GM12874 (cell line): ENCODE measurements at regions not wholly inside any gene's neighbourhood (a gene's known extent, or its start where the extent isn't known, plus 50 kb on each side); places are given as distances from the start of the nearest gene placed in this dataset.

Experiments used
- TF ChIP-seq, protein P1 (sequence below): IDR thresholded peaks from 2 replicates; pipeline ENCODE4 v1.5.1; 2011; ENCODE audit warnings: low read depth, mild to moderate bottlenecking, control low read depth, low read length, moderate library complexity; ENCODE audit not compliant: insufficient read depth

DNA sequence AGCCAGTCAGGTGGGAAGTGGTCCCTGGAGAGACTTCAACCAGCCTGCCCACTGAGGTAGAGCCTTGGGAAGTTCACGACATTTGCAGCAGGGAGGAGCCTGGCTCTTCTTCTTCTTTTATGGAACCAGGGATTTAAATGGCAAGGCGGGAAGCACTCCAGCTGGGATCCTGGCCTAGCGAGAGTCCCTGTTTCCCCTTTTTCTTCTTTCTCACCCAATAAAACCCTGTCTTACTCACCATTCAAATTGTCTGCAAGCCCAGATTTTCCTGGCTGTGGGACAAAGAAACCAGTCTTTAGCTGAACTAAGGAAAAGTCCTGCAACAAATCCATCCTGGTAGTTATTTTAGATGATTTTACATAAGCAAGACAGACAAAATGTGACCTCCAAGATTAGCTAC is 503.7 kb downstream of the CDH10 start:
- TF ChIP-seq, protein P1, sequence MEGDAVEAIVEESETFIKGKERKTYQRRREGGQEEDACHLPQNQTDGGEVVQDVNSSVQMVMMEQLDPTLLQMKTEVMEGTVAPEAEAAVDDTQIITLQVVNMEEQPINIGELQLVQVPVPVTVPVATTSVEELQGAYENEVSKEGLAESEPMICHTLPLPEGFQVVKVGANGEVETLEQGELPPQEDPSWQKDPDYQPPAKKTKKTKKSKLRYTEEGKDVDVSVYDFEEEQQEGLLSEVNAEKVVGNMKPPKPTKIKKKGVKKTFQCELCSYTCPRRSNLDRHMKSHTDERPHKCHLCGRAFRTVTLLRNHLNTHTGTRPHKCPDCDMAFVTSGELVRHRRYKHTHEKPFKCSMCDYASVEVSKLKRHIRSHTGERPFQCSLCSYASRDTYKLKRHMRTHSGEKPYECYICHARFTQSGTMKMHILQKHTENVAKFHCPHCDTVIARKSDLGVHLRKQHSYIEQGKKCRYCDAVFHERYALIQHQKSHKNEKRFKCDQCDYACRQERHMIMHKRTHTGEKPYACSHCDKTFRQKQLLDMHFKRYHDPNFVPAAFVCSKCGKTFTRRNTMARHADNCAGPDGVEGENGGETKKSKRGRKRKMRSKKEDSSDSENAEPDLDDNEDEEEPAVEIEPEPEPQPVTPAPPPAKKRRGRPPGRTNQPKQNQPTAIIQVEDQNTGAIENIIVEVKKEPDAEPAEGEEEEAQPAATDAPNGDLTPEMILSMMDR: no peak

DNA sequence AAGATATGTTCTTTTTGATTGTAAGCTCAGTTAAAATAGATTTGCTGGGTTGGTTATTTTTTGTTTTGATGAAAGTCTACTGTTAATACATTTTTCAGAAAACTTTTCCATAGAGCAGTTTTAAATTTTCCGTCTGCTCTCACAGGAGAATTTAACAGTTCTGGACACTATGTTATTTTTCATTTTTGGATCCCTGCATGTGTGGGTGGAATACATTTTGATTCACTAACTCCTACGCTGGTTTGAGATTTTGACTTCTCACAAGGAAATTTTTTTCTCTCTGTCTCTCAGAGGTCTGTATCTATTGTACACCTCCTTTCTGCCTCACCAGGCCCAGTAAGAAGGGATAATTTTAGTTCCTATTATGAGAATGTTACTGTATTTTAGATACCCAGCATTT is 502.4 kb downstream of the CDH10 start:
- TF ChIP-seq, protein P1: no peak

DNA sequence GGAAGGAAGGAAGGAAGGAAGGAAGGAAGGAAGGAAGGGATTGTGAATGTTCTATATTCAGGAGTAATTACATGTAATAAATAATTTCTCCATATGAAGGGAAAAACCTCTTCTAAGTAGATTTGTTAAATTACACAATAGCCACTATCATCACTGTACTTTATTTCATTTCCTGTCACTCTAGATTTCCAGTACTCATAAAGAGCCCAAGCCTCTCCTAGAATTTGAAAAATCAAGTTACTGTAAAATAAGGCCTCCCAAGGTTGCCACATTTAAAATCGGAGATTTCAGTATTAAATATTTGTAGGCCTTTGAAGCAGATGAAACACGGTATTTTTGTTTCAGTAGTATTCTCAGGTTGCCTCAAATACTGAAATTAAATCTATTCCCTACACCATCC is 499.0 kb downstream of the CDH10 start:
- TF ChIP-seq, protein P1: no peak

GRCh38 chr5:24161559-24161958 is 483.2 kb downstream of the CDH10 start:
- TF ChIP-seq, protein P1: no peak

DNA sequence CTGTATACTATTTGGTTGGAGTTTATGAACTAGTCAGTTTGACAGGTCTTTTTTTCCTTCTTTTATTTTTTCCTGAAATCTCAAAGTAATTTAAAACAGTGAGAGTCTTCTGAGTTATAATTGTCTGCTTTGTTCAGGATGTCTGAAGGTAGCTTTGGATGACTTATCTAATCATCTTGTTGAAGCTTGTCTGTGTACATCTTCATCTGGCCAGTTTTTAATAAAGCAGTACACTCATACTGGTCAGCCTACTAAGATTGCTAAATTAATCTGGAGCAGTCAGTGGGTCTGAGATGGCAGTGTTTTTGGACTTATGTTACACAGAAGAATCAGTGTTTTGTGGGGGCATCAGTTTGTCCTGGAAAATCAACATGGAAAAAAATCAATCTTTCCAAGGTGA is 482.4 kb downstream of the CDH10 start:
- TF ChIP-seq, protein P1: no peak

DNA sequence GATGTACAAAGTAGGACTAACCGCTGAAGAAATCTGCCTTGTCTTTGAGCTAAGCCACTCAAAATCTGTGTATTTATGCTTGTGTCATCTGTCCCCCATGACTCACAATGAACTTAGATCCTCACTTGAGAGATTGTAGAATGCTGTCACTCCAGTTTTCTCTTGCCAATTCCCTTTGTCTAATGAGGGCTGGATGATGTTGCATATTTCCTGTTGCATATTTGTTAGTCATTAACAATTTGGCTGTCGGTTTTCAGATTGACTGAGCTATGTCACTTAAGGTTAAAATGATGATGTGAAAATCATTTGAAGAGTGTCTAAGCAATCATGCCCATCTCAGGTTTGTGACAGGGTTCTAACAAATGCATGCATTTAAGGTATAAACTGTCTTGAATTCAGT is 481.7 kb downstream of the CDH10 start:
- TF ChIP-seq, protein P1: no peak

GRCh38 chr5:24167806-24168205 is 477.0 kb downstream of the CDH10 start:
- TF ChIP-seq, protein P1: no peak

- TF ChIP-seq, protein P1: no peak
Measured at GRCh38 chr5:24170026-24170425, 474.8 kb downstream of the CDH10 start.
